ENCODE measurements at regions not wholly inside any gene's neighbourhood (a gene's known extent, or its start where the extent isn't known, plus 50 kb on each side); places are given as distances from the start of the nearest gene placed in this dataset.

DNA sequence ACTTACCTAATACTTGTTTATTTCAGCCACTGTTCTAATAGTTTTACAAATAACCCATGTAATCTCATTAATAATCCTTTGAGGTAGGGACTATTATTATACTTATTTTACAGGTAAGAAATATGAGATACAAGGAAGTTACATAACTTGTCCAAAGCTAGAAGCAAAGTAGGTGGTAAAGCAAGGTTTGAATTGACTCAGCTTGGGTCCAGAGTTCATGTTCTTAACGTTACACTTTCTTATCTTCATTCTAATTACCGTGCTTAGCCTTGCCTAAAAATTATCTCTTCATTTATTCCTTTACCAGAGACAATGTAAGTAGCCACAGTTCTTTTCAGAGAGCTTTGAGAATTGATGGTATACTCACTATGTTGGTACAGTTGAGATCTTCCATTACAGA lies 743.6 kb downstream of the KCNJ3 start:
- H3K36me3 Mint-ChIP-seq: no peaks in the 10 kb centered on the region
- ATAC-seq: no peak

DNA sequence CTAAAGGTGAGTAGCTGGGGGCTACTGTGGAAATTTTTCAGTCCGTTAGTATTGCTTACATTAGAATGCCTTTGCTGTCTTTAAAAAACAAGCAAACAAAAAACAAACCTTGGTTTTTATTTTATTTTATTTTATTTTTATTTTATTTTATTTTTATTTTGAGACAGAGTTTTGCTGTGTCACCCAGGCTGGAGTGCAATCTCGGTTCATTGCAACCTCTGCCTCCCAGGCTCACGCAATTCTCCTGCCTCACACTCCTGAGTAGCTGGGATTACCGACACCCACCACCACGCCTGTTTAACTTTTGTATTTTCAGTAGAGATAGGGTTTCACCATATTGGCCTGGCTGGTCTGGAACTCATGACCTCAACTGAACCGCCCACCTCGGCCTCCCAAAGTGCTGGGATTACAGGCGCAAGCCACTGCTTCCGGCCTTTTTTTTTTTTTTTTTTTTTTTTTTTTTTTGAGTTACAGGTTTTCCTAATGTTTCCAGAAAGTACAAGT lies 732.6 kb downstream of the KCNJ3 start:
- Mint-ChIP-seq H3K36me3 (no peaks in the 10 kb centered on the region), H3K9me3 (peaks cover 7 to 8% of the 10 kb centered on the region in 2 donors), H3K27ac (no peak overlapping the region)
- ATAC-seq (no peak), DNase-seq (ENCODE audit: low spot score in 2 of 2) (no peak)

More for the DNA sequence above, 743.6 kb downstream of the KCNJ3 start:
- H3K27ac Mint-ChIP-seq: no peak overlapping the region
- H3K9me3 Mint-ChIP-seq: peaks cover 0 to 14% of the 10 kb centered on the region in 2 donors
- no peak for DNase-seq (ENCODE audit: low spot score in 2 of 2)

- H3K27ac Mint-ChIP-seq: no peak overlapping the region
- no peaks in the 10 kb centered on the region for H3K36me3 Mint-ChIP-seq
- H3K9me3 Mint-ChIP-seq: peaks cover 4% of the 10 kb centered on the region in 2 donors
- ATAC-seq (no peak), DNase-seq (ENCODE audit: low spot score in 2 of 2) (no peak)
These were observed 729.0 kb downstream of the KCNJ3 start for GRCh38 chr2:155427470-155427869.

DNA sequence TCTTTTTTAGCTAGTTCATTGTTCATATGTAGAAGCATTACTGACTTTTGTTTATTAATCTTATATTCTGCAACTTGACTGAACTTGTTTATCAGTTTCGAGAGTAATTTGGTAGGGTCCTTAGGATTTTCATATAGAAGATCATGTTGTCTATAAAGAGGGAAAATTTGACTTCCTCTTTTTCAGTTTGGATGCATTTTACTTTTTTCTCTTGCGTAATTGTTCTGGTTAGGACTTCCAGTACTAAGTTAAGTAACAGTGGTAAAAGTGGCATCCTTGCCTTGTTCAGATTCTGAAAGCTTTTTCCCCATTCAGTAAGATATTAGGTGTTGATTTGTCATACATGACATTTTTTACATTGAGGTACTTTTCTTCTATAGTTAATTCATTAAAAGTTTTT lies 726.0 kb downstream of the KCNJ3 start:
- DNase-seq (ENCODE audit: low spot score in 2 of 2): no peak
- ATAC-seq: no peak
- H3K9me3 Mint-ChIP-seq: peaks cover 4% of the 10 kb centered on the region in 2 donors
- no peak overlapping the region for H3K27ac Mint-ChIP-seq
- H3K36me3 Mint-ChIP-seq: no peaks in the 10 kb centered on the region

DNA sequence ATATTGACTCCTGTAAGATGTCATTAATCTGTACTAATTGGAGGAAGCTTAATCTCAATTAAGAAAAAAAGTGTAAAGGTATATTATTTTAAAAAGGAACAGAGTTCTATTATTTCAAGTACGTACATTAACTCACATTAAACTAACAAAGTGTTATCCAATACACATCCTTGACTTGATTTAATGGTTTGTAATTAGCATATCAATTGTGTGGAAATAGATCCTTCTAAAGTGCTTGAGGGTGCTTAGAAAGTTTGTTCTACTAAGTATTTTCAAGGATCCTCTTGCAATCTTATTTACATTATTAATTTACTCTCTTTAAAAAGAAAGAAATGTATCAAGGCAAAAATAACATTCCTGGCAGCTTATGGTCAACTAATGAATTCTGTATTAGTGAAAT lies 720.3 kb downstream of the KCNJ3 start:
- no peaks in the 10 kb centered on the region for H3K36me3 Mint-ChIP-seq
- no peak overlapping the region for H3K27ac Mint-ChIP-seq
- H3K9me3 Mint-ChIP-seq: no peaks in the 10 kb centered on the region
- ATAC-seq (no peak), DNase-seq (ENCODE audit: low spot score in 2 of 2) (no peak)

DNA sequence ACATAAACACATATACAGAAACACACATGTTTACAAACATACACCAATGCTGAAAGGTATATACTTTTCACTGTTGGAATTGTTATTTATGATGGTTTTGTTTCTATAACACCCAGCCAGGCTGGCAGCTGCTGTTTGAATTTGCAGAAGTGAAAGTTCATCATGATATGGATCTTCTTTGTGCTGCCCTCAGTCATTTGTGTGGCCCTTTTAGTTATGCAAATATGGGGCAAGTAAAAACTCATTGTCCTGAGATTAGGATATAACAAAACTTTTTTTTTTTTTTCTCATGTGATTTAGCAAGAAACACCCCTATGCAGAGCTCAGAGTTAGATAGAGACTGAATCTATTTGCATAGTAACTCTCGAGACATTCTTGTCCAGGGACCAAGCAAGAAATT lies 714.1 kb downstream of the KCNJ3 start:
- no peak for ATAC-seq
- H3K36me3 Mint-ChIP-seq: no peaks in the 10 kb centered on the region

GRCh38 chr2:155404433-155405002 lies 706.0 kb downstream of the KCNJ3 start:
- Mint-ChIP-seq H3K27ac (no peak overlapping the region), H3K36me3 (peaks cover 13 to 14% of the 10 kb centered on the region in 2 donors), H3K9me3 (peaks cover 17 to 27% of the 10 kb centered on the region in 2 donors)
- DNase-seq (ENCODE audit: low spot score in 2 of 2) (no peak), ATAC-seq (no peak)

More for the DNA sequence above, 714.1 kb downstream of the KCNJ3 start:
- Mint-ChIP-seq H3K9me3 (no peaks in the 10 kb centered on the region), H3K27ac (no peak overlapping the region)
- no peak for DNase-seq (ENCODE audit: low spot score in 2 of 2)

GRCh38 chr2:155393406-155393805 lies 694.9 kb downstream of the KCNJ3 start:
- H3K9me3 Mint-ChIP-seq: no peaks in the 10 kb centered on the region
- H3K27ac Mint-ChIP-seq: no peak overlapping the region
- no peak for DNase-seq (ENCODE audit: low spot score in 2 of 2)
- ATAC-seq: no peak
- no peaks in the 10 kb centered on the region for H3K36me3 Mint-ChIP-seq

DNA sequence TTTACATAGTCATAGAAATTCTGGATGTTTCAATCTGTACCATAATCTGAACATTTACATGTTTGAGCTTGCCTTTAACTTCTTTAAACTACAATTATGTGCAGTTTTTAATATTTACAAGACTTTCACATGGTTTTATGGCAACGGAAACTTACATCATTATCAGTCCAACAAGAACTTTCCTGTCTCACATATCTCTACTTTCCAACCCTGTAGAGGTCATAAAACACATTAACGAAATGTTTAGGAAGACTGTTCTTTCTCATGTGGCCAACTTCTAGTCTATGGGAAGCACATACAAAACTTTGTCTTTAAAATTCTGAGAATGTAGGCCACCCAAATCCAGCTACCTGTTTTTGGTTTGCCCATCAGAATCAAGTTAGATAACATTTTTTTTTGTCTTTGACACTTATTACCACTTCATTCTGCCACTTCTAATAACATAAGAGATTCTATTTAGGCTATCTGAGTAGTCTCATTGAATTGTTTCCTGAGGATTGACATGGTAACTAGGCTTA lies 693.2 kb downstream of the KCNJ3 start:
- no peak for DNase-seq (ENCODE audit: low spot score in 2 of 2)
- no peaks in the 10 kb centered on the region for H3K36me3 Mint-ChIP-seq
- no peak for ATAC-seq
- H3K27ac Mint-ChIP-seq: no peak overlapping the region
- no peaks in the 10 kb centered on the region for H3K9me3 Mint-ChIP-seq

GRCh38 chr2:155389224-155389623 lies 690.7 kb downstream of the KCNJ3 start:
- ATAC-seq (no peak), DNase-seq (ENCODE audit: low spot score in 2 of 2) (no peak)
- Mint-ChIP-seq H3K27ac (no peak overlapping the region), H3K36me3 (no peaks in the 10 kb centered on the region), H3K9me3 (no peaks in the 10 kb centered on the region)

GRCh38 chr2:155384555-155385123 lies 686.1 kb downstream of the KCNJ3 start:
- Mint-ChIP-seq H3K9me3 (no peaks in the 10 kb centered on the region), H3K36me3 (no peaks in the 10 kb centered on the region), H3K27ac (no peak overlapping the region)
- DNase-seq (ENCODE audit: low spot score in 2 of 2): no peak
- ATAC-seq: peak in 1 of 2 donors; percentile 43

- Mint-ChIP-seq H3K9me3 (no peaks in the 10 kb centered on the region), H3K27ac (peak overlapping the region in 1 of 2 donors; percentile 25), H3K36me3 (no peaks in the 10 kb centered on the region)
- ATAC-seq (no peak), DNase-seq (ENCODE audit: low spot score in 2 of 2) (no peak)
These were observed 684.3 kb downstream of the KCNJ3 start for GRCh38 chr2:155382776-155383175.

DNA sequence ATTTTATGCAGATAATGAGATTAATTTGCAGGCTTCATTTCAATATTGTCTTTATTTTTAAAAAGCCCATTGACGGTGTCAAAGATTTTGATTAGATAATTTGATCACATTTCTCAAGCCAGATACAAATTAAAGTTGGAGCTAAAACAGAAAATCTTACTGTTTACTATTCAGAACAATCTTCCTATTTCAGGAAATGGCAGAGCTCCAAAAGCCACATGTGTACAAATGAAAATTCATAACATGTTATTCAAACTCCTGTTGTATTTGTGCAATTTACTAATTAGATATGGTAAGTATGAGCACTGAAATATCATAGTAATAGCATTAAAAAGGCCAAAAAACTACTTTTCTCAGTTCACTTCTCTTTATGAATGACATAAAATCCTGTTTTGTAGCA lies 682.9 kb downstream of the KCNJ3 start:
- Mint-ChIP-seq H3K9me3 (no peaks in the 10 kb centered on the region), H3K36me3 (no peaks in the 10 kb centered on the region), H3K27ac (no peak overlapping the region)

GRCh38 chr2:155379494-155379893 lies 681.0 kb downstream of the KCNJ3 start:
- DNase-seq (ENCODE audit: low spot score in 2 of 2): no peak

More for the DNA sequence above, 682.9 kb downstream of the KCNJ3 start:
- DNase-seq (ENCODE audit: low spot score in 2 of 2): no peak
- no peak for ATAC-seq

GRCh38 chr2:155377931-155378444 lies 679.5 kb downstream of the KCNJ3 start:
- Mint-ChIP-seq H3K9me3 (no peaks in the 10 kb centered on the region), H3K36me3 (no peaks in the 10 kb centered on the region), H3K27ac (no peak overlapping the region)
- DNase-seq (ENCODE audit: low spot score in 2 of 2) (no peak), ATAC-seq (peak in 1 of 2 donors; percentile 76)

More at GRCh38 chr2:155379494-155379893, 681.0 kb downstream of the KCNJ3 start:
- no peaks in the 10 kb centered on the region for H3K36me3 Mint-ChIP-seq
- no peak for ATAC-seq
- H3K27ac Mint-ChIP-seq: no peak overlapping the region
- no peaks in the 10 kb centered on the region for H3K9me3 Mint-ChIP-seq

DNA sequence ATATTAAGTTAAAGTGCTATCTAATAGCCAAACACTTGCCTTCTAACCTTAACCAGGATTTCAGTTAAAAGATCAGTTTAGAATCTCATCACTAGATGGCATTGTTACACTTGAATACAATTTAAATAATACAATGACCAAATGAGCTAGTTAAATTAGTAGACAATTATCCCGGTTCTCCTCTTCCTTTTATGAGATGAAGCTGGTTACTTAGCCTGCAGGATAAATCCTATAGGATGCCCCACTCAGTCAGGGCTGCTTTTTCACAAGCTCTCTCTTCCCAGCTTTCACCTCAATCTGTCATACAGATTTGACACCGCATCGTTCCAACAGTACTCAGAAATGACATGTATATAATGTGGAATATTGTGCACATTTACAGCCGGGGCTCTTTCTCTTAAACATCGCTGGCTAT lies 678.8 kb downstream of the KCNJ3 start:
- no peak for DNase-seq (ENCODE audit: low spot score in 2 of 2)
- H3K27ac Mint-ChIP-seq: no peak overlapping the region
- no peaks in the 10 kb centered on the region for H3K36me3 Mint-ChIP-seq
- ATAC-seq: no peak
- H3K9me3 Mint-ChIP-seq: no peaks in the 10 kb centered on the region

DNA sequence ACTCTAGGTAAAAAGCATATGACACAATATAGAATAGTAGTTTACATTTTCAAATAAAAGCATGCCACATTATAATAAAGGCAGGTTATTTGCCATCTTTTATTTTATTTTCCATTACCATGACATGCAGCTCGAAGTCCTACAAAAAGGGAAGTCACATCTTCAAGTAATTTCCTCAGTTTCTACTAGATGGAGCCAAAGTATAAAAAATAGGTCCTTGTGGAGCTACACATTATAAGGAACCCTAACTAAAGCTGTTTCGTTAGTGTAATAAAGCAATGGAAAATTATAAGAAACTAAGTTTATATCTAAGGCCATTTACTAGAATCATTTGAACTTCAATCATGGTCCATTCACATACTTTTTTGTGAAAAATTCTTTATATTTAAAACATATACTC lies 674.5 kb downstream of the KCNJ3 start:
- Mint-ChIP-seq H3K36me3 (no peaks in the 10 kb centered on the region), H3K9me3 (no peaks in the 10 kb centered on the region), H3K27ac (no peak overlapping the region)
- ATAC-seq (no peak), DNase-seq (ENCODE audit: low spot score in 2 of 2) (no peak)

- Mint-ChIP-seq H3K27ac (no peak overlapping the region), H3K36me3 (no peaks in the 10 kb centered on the region), H3K9me3 (no peaks in the 10 kb centered on the region)
- no peak for DNase-seq (ENCODE audit: low spot score in 2 of 2)
- ATAC-seq: no peak
These were observed 670.4 kb downstream of the KCNJ3 start for GRCh38 chr2:155368934-155369333.
